GM20000 (cell line): ENCODE measurements at regions not wholly inside any gene's neighbourhood (a gene's known extent, or its start where the extent isn't known, plus 50 kb on each side); places are given as distances from the start of the nearest gene placed in this dataset.

Source experiments
- DNase-seq: peaks from one replicate; pipeline ENCODE4 v3.0.0; 2012; ENCODE audit warnings: low spot score
- CTCF ChIP-seq: IDR thresholded peaks from 2 replicates; pipeline ENCODE4 v1.5.1; 2012; ENCODE audit warnings: mild to moderate bottlenecking, control low read depth; ENCODE audit errors: extremely low read depth, missing control alignments

GRCh38 chr1:114260805-114261484, 107.3 kb upstream of the SYT6 start:
- TF ChIP-seq CTCF, result no peak
- no peak for DNase-seq

GRCh38 chr1:114259511-114260160, 106.0 kb upstream of the SYT6 start:
- no peak for DNase-seq
- no peak for TF ChIP-seq CTCF

GRCh38 chr1:114258633-114259032, 105.0 kb upstream of the SYT6 start:
- no peak for TF ChIP-seq CTCF
- no peak for DNase-seq

GRCh38 chr1:114258074-114258473, 104.4 kb upstream of the SYT6 start:
- TF ChIP-seq CTCF, result no peak
- DNase-seq, result no peak

GRCh38 chr1:114257554-114257953, 103.9 kb upstream of the SYT6 start:
- no peak for TF ChIP-seq CTCF
- no peak for DNase-seq

- no peak for TF ChIP-seq CTCF
- DNase-seq, result no peak
Observed at GRCh38 chr1:114253900-114254299, 100.2 kb upstream of the SYT6 start.

- no peak for TF ChIP-seq CTCF
- no peak for DNase-seq
Observed at GRCh38 chr1:114251573-114251939, 97.9 kb upstream of the SYT6 start.
